Spinal cord (tissue), 9 donors: ENCODE measurements at regions not wholly inside any gene's neighbourhood (a gene's known extent, or its start where the extent isn't known, plus 50 kb on each side); places are given as distances from the start of the nearest gene placed in this dataset.

ENCODE experiments used
- DNase-seq, 6 donors: peaks; one replicate each; pipeline versions ENCODE4 v3.0.0 to v3.0.0-alpha.2; 2013 to 2015; ENCODE audit warnings: low spot score in 6 of 6, low read depth in 4 of 6
- H3K27ac ChIP-seq: one replicate; pipeline ENCODE4 v1.5.1; 2013; ENCODE audit warnings: low read depth, low read length, control low read depth
- H3K27me3 ChIP-seq: one replicate; pipeline ENCODE4 v1.6.1; 2013; ENCODE audit warnings: low read length; ENCODE audit not compliant: control insufficient read depth, insufficient read depth
- H3K36me3 ChIP-seq: one replicate; pipeline ENCODE4 v1.6.1; 2013; ENCODE audit warnings: low read length; ENCODE audit not compliant: control insufficient read depth, insufficient read depth
- H3K4me1 ChIP-seq: one replicate; pipeline ENCODE4 v1.6.1; 2013; ENCODE audit warnings: low read length; ENCODE audit not compliant: control insufficient read depth, insufficient read depth
- H3K4me3 ChIP-seq: one replicate; pipeline ENCODE4 v1.5.1; 2013; ENCODE audit warnings: low read depth, low read length, control low read depth
- H3K9me3 ChIP-seq: one replicate; pipeline ENCODE4 v1.6.1; 2013; ENCODE audit warnings: low read length; ENCODE audit not compliant: control insufficient read depth, insufficient read depth
- WGBS: methylation state at CpG from one replicate; pipeline ENCODE4 v1.1.5; 2013; ENCODE audit warnings: missing lambda C conversion rate; ENCODE audit not compliant: insufficient coverage; 5-methylcytosine and 5-hydroxymethylcytosine counted together
- donor health status: healthy.

- no peak for DNase-seq
- no peaks in the 10 kb centered on the region for H3K9me3 ChIP-seq
- H3K4me1 ChIP-seq: no peaks in the 10 kb centered on the region
- no peak overlapping the region for H3K27ac ChIP-seq
- H3K27me3 ChIP-seq: no peaks in the 10 kb centered on the region
- WGBS: 86% methylated on average over 9 of the region's 9 CpGs
- no peaks in the 10 kb centered on the region for H3K36me3 ChIP-seq
- no peak overlapping the region for H3K4me3 ChIP-seq
Observed at GRCh38 chrX:6729626-6730025, 194.7 kb upstream of the VCX3A start.

- H3K4me1 ChIP-seq: no peaks in the 10 kb centered on the region
- H3K9me3 ChIP-seq: no peaks in the 10 kb centered on the region
- WGBS: 86% methylated on average over 5 of the region's 6 CpGs
- H3K27ac ChIP-seq: no peak overlapping the region
- no peaks in the 10 kb centered on the region for H3K27me3 ChIP-seq
- H3K36me3 ChIP-seq: no peaks in the 10 kb centered on the region
- DNase-seq: no peak
- H3K4me3 ChIP-seq: no peak overlapping the region
Observed at GRCh38 chrX:6718766-6719165, 183.8 kb upstream of the VCX3A start.

DNA sequence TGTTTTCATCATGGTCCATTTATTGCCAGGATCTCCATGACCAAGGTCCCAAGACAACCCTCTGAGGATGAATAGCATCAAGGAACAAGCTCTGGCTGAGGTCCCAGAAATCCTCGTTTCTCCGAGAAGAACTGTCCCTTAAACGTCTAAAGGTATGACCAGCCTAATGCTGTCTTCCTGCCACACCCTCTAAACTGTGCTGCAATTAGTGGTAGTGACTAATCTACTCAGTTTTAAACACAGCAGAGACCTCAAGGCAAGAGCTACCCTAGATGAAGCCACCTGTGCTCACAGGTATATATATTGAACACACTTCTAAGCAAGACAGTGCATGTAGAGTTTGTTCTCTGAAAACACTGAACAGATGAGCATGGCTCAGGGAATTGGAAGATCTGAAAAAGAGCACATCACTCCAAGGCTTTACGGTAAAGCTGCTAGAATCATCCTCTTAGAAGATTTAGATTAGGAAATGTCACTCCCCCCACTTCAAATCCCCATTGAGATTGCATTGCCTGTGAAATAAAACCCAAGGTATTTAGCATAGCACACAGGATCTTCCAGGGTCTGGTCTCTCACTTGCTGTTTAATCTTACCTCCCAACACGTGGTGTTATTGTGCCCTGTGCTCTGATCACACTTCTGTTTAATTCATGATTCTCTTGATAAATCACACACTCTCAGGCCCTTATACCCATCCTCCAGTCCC, 173.9 kb upstream of the VCX3A start:
- 53% methylated on average over 3 of the region's 5 CpGs for WGBS
- H3K27ac ChIP-seq: no peak overlapping the region

DNA sequence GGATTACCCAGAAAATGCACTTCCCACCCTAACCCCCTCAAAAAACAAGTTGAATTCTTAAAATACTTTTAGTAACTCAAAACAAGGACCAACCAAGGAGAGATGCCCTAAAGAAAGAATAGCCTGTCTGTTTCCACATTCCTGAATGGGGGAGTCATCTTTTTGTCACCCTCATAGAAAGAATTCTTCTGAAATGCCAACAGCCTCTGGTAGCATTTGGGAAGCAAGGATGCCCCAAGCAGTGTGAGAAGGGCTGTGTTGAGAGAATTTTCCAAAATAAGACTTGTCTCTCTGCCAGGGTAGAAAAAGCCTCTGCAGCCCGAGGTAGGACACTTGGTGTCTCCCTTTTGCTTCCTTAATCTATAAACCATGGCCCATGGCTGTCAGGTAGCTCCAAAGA, 173.1 kb upstream of the VCX3A start:
- DNase-seq: no peak
- no peak overlapping the region for H3K4me3 ChIP-seq
- H3K4me1 ChIP-seq: peaks cover 4% of the 10 kb centered on the region
- H3K27ac ChIP-seq: no peak overlapping the region
- WGBS: no CpG with 5 or more reads among the region's 1 CpG
- H3K27me3 ChIP-seq: no peaks in the 10 kb centered on the region
- H3K36me3 ChIP-seq: no peaks in the 10 kb centered on the region
- H3K9me3 ChIP-seq: no peaks in the 10 kb centered on the region

More for the DNA sequence above, 173.9 kb upstream of the VCX3A start:
- no peak for DNase-seq
- no peaks in the 10 kb centered on the region for H3K27me3 ChIP-seq
- H3K4me3 ChIP-seq: no peak overlapping the region
- peaks cover 4% of the 10 kb centered on the region for H3K4me1 ChIP-seq
- H3K36me3 ChIP-seq: no peaks in the 10 kb centered on the region
- H3K9me3 ChIP-seq: no peaks in the 10 kb centered on the region

GRCh38 chrX:6707497-6707896, 172.6 kb upstream of the VCX3A start:
- Histone ChIP-seq H3K27ac (no peak overlapping the region), H3K36me3 (no peaks in the 10 kb centered on the region), H3K9me3 (no peaks in the 10 kb centered on the region), H3K4me1 (peaks cover 4% of the 10 kb centered on the region), H3K4me3 (no peak overlapping the region), H3K27me3 (no peaks in the 10 kb centered on the region)
- 67% methylated on average over 3 of the region's 6 CpGs for WGBS
- no peak for DNase-seq

DNA sequence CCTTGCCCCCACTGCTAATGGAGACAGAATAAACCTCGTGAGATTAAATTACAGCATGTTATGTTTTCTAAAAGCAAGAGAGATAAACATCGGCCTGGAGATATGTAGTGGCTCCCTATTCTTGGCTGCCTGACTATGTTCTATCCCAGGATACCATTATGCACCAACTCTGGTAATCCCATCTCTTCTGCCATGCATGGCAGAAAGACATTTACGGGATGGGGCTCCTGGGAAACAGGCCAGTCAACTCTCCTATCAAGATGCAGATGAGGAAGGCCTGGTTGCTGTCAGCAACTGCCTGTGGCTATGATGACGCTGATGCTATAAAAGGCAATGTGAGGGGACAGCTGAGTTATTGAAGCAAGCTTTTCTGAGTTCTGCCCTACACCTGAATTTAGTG, 166.2 kb upstream of the VCX3A start:
- DNase-seq: no peak
- WGBS: 83% methylated on average over 2 of the region's 4 CpGs
- Histone ChIP-seq H3K27ac (no peak overlapping the region), H3K4me1 (no peaks in the 10 kb centered on the region), H3K4me3 (no peak overlapping the region), H3K27me3 (no peaks in the 10 kb centered on the region), H3K9me3 (no peaks in the 10 kb centered on the region), H3K36me3 (no peaks in the 10 kb centered on the region)

GRCh38 chrX:6695717-6696116, 160.8 kb upstream of the VCX3A start:
- 57% methylated on average over 2 of the region's 5 CpGs for WGBS
- no peaks in the 10 kb centered on the region for H3K27me3 ChIP-seq
- no peak for DNase-seq
- H3K4me1 ChIP-seq: no peaks in the 10 kb centered on the region
- no peaks in the 10 kb centered on the region for H3K9me3 ChIP-seq
- H3K27ac ChIP-seq: no peak overlapping the region
- H3K36me3 ChIP-seq: no peaks in the 10 kb centered on the region
- H3K4me3 ChIP-seq: no peak overlapping the region

DNA sequence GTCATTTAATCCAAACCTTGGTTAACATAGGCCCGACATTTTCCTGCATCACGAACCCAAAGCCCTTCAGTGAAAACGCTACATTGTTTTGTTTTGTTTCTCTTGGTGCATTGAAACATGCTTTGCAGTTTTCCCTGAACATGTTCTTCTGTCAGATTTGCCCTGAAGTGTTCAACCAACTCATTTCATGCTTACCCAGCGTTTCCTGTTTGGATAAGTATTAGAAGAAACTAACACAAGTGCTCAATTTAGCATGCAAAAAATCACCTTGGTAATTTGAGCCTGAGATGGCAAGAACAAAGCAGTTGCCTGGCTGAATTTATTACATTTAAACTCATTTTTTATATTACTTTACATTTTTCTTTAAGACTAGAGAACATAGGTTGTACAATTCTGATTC, 160.1 kb upstream of the VCX3A start:
- WGBS: 70% methylated on average over 3 of the region's 4 CpGs
- Histone ChIP-seq H3K27me3 (no peaks in the 10 kb centered on the region), H3K4me1 (no peaks in the 10 kb centered on the region), H3K9me3 (no peaks in the 10 kb centered on the region), H3K4me3 (no peak overlapping the region), H3K36me3 (no peaks in the 10 kb centered on the region), H3K27ac (no peak overlapping the region)
- DNase-seq: no peak

- Histone ChIP-seq H3K27me3 (no peaks in the 10 kb centered on the region), H3K9me3 (no peaks in the 10 kb centered on the region), H3K36me3 (no peaks in the 10 kb centered on the region), H3K27ac (no peak overlapping the region), H3K4me1 (no peaks in the 10 kb centered on the region), H3K4me3 (no peak overlapping the region)
- WGBS: 0% methylated on average over 1 of the region's 4 CpGs
- no peak for DNase-seq
Observed at GRCh38 chrX:6694221-6694620, 159.3 kb upstream of the VCX3A start.

DNA sequence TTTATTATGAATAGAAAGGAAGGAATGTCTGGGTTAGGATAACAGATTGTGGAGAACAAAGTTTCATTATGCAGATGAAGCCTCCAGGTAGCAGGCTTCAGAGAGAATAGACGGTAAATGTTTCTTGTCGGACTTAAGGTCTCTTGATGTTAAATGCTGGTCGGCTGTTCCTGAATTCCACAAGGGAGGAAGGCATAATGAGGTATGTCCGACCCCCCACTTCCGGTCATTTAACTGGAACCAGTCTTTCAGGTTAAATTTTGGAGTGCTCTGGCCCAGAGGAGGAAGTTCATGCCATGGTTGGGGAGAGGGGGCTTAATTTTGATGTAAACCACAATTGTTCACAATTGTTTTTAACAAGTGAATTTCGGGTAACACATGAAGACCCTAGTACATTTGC, 158.1 kb upstream of the VCX3A start:
- H3K27me3 ChIP-seq: no peaks in the 10 kb centered on the region
- H3K4me1 ChIP-seq: no peaks in the 10 kb centered on the region
- H3K27ac ChIP-seq: no peak overlapping the region
- WGBS: 74% methylated on average over 3 of the region's 6 CpGs
- DNase-seq: no peak
- no peaks in the 10 kb centered on the region for H3K9me3 ChIP-seq
- no peaks in the 10 kb centered on the region for H3K36me3 ChIP-seq
- H3K4me3 ChIP-seq: no peak overlapping the region
